Anterior cingulate cortex (tissue), 58 donors: ENCODE measurements at regions not wholly inside any gene's neighbourhood (a gene's known extent, or its start where the extent isn't known, plus 50 kb on each side); places are given as distances from the start of the nearest gene placed in this dataset.
A peak's percentile ranks its signal among the peaks of the same experiment; 100 is the strongest.

Experiments used
- DNase-seq, 58 donors: peaks; one replicate each; lab custom pipeline; 2025; lab: John Stamatoyannopoulos, UW

DNA sequence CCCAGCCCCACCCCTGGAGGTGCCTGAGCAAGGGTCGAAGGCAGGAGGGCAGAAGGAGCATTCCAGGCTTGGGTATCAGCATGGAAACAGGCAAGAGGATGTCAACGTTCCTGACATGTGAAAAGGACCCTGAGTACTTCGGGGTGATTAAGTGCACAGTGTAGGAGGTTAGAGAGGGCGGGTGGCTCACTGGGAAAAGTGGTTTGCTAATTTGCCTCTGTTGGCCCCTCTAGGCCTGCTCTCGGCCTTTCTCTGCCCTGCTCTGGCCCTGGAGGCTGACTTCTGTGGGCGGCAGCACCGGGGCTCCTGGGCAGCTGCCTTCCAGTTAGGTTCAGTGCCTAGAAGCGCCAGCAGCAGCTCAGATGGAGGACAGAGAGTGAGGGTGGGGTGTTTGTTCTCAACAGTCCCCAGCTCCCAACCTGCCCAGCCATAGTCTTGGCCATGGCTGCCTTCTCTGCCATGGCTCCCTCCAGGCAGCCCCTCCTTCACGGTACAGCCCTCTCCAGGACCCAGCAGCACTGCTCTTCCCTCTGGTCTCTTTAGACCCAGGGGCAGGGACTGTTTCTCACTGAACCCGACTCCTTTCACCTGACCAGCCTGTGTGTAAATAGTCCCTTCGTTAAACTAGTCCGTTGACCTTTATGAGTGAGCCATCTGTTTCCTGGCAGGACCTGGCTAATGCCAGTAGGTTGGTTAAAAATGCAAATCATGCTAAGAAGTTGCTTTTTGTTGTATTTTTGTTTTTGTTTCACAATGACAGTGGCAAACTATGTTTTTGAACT is 107.1 kb upstream of the TPM1 start:
- DNase-seq, result no peak

DNA sequence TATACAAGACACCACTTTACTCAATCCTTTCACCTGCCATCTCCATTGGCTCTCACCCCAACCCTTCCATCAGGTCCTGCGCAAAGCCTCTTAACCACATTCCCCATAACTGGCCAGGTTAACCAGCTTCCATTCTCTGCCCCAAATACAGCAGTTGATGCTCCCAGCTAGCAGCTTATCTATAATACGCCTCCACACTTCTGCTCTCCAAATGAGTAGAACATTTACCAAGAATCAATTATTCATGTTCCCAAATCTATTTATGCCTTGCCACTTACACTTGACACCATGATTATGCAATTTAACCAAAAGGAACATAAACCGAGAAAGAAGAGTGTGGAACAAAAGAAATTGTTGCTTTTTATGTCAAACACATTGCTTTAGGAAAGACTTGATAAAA is 103.7 kb upstream of the TPM1 start:
- peak in 1 of 58 donors; percentile 8 for DNase-seq

DNA sequence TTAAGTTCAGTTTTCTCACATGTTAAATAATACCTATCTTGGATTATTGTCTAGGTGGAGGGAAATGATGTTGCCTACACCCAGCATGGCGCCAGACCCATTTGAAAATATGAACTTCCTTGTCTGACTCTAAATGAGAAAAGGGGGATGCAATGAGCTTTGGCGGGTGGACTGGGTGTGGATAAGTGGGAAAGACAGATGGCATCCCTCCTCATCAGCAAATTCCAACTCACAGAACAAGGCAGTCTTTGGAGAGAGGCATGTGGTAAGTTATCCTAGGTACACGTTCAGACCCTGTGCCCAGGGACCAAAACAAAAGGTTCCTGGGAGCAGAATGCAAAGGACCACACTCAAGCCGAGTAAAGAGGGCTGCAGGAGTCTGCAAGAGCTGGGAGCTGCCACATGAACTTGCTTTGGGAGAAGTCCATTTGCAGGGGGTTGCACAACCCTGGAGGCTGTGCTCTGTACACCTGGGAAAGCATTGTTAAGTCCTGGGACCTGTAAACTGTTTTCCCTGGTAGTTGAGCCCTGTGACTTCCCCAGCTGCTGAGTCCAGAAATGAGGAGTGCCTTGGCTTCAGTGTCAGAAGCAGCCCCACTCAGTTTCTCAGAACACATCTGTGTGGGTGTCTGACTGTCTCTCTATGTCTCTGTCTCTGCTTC is 102.3 kb upstream of the TPM1 start:
- DNase-seq, result no peak

DNA sequence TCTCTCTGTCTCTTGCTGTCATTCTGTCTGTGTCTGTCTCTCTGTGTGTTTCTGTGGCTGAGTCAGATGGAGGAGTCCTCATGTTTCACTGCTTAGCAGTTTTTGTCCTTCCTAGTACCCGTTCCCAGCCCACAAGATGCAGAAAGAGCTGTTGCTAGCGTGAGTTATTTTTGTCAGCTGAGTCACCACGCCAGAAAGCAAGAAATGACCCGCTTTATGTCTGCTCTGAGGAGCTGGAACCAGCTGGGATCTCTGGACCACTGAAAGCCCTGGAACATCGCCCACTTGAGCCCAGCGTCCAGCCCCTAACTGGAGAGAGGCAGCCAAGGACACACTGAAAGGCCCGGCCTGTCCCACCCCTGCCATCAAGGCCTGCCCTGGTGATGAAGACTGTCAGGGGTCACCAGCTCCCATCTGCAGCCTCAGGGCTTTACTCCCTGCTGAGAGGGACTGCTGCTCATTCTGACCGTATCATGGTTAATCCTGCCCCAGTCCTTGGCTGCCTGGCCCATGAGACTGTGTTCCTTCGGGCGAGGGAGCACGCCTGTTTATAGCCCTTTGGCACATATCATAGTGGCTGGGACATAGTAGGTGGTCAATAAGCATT is 101.7 kb upstream of the TPM1 start:
- DNase-seq, result peak in 56 of 58 donors; percentile 8 to 89 (median 58)

DNA sequence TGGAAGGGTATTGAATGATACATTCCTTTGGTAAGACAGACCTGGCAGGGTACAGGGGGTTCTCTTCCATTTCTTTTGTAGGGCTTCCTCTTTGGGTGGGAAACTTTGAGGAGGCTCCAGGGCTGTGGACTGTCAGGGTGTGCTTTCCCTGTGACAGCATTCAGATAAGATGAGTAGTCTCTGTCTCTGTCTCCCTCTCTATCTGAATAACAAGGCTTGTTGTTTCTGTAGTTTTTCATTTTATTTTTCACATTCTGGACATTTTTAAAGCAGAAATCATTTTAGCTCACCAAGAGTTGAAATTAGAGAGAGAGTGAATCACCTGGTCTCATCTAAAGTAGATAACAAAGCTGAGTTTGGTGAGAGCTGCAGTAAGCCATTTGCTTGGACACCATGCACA is 100.8 kb upstream of the TPM1 start:
- no peak for DNase-seq

DNA sequence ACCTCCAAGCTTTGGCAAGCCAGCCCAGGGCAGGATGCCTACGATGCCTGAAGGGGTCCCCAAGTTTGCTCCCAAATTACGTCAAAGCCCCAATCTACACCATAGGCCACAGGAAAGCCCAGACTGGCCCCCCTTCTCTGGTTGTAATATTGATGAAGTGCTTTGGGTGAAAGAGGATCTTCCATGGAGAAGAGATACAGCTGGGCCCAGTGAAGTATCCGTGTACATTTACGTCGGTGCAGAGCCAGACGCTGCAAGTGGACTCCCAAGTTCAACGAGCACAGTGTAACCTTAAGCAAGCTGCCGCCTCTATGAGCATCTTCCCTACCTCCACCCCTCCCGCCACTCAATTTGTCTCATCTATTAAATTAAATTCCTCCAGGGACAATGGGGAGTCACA is 100.1 kb upstream of the TPM1 start:
- no peak for DNase-seq

DNA sequence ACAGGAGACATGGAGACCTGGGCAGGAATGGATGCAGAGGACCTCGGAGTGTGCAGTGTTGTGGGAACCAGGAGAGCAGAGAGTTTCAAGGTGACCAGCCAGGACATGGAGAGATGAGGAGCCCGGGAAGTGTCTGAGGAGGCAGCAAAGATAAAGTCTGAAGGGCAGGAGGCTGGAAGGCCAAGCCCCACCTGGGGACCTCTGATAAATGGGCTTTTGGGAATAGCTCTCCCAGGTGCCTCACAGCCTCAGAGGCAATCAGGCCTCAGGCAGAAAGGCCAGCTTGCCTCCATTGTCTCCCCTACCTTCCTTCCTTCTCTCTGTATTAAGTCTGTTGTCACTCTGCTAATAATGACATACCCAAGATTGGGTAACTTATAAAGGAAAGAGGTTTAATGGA is 97.5 kb upstream of the TPM1 start:
- no peak for DNase-seq

DNA sequence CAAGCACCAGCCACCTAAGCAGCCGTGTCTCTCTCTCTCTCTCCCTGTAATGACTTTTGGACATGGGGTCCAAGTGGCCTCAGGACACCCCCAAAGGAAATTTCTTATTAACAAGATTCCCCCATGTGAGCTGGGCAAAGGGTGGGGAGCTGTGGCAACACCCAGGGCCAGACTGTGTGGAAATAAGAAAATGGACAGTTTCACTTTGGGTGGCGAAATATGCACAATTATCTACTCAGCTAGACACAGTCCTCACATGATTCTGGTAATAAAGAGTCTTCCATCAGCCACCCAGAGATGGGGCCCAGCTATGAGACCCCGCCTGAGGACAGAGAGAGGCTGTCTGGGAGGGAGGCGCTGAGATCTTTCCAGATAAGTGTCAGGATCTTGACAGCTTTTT is 96.8 kb upstream of the TPM1 start:
- DNase-seq, result no peak

DNA sequence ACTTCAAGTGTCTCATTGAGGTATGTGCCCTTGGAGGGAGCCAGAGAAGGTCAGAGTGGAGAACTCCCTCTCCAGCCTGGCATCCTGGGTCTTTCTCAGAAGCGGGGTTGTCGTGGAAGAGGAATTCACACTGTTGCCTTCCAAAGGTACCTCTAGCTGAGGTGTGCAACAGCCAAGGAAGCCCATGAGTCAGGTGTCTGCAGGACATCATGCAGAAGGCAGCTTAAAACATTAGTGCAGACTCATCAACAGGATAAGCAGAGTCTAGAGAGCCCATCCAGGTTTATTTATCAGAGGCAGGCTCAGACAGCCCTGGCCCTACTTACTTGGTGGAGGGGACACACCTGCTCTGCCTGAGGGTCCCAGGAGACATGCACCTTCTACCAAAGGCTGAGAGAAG is 95.6 kb upstream of the TPM1 start:
- no peak for DNase-seq

DNA sequence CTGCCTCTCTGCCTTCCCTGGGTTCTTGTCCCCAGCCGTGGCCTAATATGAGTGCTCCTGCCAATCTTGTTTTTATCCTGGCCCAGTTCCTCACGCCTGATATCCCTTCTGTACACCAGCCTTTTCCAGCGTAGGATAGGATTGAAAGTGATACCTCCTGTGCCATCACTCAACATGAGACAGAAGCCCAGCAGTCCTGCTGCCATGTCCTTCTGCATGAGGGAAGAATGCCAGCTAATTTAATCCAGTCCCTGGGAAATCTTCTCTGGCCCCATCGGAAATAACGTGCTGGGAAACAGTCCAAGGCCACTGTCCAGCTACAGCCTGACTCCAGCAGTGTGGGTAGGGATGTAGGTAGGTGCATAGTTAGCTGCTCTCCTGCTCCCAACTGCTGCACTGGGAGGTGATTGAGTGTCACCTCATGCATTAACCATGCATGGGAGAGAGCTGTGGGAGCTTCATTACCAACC is 92.0 kb upstream of the TPM1 start:
- no peak for DNase-seq

DNA sequence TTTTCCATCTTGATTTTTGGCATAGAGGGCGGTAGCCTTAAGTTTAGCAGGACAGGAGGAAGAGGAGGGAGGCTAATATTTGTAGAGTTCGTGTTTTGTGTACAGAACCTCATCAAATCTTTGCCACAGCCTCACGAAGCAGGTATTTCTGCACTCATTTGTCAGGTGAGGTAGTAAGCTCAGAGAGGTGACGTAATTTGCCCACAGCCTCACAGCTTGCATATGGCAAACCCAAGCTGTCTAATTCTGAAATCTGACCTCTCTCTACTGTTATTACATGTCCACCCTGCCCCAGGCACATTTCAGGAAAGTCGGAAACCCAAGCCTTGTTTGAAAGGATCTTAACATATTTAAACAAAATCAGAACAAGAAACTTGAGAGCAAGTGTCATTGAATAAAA is 91.1 kb upstream of the TPM1 start:
- no peak for DNase-seq

DNA sequence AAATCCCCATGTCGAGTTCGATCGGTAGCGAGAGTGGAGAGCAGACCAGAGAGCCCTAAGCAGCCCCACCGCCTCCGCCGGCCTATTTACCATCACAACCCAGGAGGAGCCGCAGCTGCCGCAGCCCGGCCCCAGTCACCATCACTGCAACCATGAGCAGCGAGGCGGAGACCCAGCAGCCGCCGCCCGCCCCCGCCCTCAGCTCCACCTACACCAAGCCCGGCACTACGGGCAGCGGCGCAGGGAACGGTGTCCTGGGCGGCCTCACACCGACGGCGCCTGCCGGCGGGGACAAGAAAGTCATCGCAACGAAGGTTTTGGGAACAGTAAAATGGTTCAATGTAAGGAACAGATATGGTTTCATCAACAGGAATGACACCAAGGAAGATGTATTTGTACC is 89.5 kb upstream of the TPM1 start:
- DNase-seq, result no peak

DNA sequence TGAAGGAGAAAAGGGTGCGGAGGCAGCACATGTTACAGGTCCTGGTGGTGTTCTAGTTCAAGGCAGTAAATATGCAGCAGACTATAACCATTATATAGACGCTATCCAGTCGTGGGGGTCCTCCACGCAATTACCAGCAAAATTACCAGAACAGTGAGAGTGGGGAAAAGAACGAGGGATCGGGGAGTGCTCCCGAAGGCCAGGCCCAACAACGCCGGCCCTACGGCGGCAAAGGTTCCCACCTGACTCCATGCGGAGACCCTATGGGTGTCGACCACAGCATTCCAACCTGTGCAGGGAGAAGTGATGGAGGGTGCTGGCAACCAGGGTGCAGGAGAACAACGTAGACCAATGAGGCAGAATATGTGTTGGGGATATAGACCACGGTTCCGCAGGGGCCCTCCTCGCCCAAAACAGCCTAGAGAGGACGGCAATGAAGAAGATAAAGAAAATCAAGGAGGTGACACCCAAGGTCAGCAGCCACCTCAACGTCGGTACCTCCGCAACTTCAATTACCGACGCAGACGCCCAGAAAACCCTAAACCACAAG is 89.0 kb upstream of the TPM1 start:
- DNase-seq, result no peak

DNA sequence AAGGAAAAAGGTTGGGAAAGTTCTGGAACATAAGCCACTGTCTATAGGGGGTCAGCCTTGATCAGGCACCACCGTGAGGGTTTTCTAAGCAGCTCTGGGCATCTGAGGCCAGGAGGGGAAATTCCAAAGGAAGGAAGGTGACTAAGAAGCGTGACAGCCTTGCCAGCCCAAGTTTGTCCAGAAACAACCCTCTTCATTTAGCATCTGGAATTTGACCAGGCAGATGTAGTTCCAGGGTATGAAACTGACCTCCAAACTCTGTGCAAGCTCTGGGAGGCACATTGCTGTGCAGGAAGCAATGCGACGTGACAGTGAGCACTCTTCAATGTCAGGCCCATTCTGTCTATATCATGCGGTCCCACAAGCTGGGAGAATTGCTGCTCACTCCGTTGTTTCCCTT is 85.4 kb upstream of the TPM1 start:
- no peak for DNase-seq

DNA sequence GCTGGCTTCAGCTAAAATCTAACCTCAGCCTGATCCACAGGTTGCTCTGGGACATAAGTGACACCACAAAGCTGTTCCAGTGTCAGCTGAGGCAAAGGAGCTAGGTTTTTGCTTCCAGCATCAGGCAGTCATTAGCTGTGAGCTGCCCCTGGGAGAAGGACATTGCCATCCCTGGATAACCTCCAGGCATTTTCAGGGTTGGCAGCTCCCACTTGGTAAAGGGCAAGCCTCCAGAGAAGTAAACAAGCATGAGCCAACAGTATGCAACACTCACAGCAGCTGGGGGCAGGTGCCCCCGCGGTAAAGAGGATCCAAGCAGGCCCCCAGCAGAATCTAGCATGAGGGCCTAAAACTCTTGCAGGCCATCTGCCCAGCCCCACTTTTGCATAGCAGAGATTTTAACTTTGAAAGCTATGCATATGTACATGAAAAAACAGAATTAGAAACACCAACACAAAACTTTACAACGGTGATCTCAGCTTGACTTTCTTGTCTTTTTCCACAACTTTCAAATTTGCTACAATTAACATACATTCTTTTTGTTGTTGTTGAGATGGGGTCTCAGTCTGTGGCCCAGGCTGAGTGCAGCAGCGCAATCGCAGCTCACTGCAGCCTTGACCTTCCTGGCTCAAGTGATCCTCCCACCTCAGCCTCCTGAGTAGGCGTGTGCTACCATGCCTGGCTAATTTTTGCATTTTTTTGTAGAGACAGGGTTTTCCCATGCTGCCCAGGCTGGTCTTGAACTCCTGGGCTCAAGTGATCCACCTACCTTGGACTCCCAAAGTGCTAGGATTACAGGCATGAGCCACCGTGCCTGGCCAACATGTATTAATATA is 83.8 kb upstream of the TPM1 start:
- DNase-seq, result peak in 19 of 58 donors; percentile 1 to 44 (median 11)

DNA sequence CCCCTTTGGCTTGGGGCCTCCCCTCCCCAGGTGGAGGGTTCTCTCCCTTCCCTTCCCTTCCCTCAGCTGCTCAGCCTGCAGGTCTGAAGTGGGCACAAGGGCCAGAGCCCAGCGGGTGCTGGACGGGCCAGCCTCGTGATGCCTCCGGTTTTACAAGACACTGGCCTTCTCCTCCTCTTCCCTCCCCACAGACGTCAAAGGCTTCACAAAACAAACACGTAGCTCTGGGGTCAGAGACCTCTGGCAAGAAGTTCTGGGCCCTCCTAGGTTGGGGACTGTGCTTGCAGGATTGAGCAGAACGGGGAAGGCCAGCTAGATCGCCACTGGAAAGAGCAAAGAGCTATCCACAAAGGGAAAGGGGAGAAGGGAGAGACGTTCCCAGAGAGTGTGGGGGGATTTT is 81.4 kb upstream of the TPM1 start:
- no peak for DNase-seq

DNA sequence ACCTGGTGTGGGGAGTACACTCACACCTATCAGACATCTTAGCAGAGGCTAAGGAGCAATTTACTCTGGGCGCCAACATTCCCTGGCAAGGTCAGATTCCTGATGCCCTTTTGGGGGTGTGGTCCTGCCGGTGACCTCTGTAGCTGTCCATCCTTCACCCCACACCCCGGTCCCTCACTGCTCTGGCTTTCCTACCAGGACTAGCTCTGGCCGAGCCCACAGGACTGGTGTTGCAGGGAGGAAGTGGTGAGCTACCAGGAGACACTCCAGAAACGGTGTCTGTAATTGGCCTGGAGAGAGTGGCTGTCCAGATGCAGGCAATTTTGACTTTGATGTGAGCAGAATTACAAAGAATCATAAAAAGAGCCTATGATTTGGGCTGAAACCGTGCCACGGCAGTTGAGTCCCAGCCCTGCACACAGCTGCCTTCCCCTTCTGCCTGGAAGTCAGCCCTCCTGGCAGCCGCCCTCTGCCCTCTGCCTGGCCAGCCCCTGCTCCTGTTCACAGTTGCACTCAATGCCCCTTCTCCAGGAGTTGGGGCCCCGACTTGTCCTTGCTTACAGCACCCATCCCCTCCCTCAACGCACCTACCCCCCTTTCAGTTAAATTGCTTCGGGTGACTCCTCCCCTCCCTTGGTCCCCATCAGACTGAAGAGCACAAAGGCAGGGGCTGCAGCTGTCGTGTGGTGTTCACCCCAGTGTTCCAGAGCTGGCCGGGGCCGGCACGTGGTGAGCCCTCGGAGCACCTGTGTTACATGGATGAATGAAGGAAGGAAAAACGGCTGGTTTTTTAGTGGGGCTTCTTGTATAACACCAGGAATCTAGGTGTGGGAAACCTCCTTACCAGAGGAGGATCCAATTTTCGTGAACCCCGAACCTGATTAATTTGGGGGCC is 80.2 kb upstream of the TPM1 start:
- DNase-seq, result peak in 3 of 58 donors; percentile 2 to 4 (median 3)

DNA sequence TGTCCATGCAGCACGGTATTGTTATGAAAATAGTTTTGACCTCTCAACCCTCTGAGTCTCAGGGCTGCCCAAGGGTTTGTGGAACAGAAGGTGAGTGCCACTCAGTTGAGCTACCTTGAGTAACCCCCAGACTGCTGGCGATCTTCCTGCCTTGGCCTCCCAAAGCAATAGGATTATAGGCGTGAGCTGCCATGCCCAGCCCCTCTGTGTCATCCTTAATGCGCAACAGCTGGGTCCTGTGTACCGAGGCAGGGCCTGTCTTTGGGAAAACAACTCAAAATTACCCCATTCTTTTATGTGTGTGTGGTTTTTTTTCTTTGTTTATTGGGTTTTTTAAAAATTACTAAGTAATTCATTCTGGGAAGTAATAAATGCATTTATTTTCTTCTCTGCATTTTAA is 78.3 kb upstream of the TPM1 start:
- no peak for DNase-seq

DNA sequence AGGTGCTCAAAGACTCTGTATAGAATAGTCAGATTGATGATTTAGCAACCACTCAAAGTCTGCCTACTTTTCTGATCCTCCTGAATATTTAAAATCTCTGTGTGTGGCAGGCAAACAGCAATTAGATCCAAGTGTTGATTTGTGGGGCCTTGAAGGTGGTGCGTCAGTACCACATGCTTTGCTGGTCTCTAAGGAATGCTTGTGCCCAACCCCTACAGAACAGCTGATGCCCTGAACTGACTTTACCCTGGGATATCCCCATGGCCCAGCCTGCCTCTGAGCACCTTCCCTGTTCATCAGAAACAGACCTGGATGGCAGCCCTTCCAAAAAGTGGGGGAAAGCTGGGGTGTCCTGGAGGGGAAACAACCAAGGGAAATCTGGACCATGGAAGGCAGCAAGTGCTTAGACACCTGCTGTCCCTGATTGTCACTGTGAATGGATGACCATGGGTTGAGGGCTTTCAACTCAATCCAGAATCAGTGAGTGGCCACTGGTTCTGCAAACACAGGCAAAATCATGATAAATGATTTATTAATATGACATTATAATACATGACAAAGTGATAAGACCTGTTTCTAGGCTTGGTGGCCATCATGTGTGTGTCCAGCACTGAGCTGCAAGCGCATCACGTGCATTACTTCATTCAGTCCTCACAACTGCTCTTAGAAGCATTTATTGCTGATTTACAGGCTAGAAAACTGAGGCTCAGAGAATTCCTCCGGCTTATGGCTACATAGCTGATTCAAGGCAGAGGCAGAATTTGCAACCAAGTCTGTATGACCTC is 76.1 kb upstream of the TPM1 start:
- DNase-seq, result no peak
